H1 (cell line): ENCODE measurements at regions not wholly inside any gene's neighbourhood (a gene's known extent, or its start where the extent isn't known, plus 50 kb on each side); places are given as distances from the start of the nearest gene placed in this dataset.

ENCODE experiments used
- CTCF ChIA-PET: fragments of 300-600 bp; sonication (Branson Sonifier 250); formaldehyde crosslinking; loops from one replicate; lab custom pipeline; 2021; ENCODE audit not compliant: partially characterized antibody; lab: Charles Lee
- POLR2A ChIA-PET: fragments of 300-600 bp; sonication (Branson Sonifier 250); formaldehyde crosslinking; loops from one replicate; lab custom pipeline; 2021; ENCODE audit warnings: inconsistent platforms; ENCODE audit not compliant: partially characterized antibody; lab: Charles Lee
- DNase-seq, 2 experiments: peaks; one replicate each; pipeline versions ENCODE4 v3.0.0 to v3.0.0-alpha.2; 2010 to 2022; ENCODE audit warnings: low spot score in 2 of 2, low read depth in 1 of 2, mixed read lengths in 1 of 2
- FAIRE-seq: peaks from 2 replicates; lab custom pipeline; 2011; peaks lifted over from hg19 to GRCh38; lab: Jason Lieb, UNC
- H2AFZ ChIP-seq: 2 replicates; pipeline ENCODE4 v1.8.1; 2012; ENCODE audit warnings: low read length, inconsistent platforms
- H2AK5ac ChIP-seq: 2 replicates; pipeline ENCODE4 v1.6.1; 2013; ENCODE audit warnings: low read depth, low read length
- H2BK120ac ChIP-seq: replicated peaks from 2 replicates; pipeline ENCODE3; 2013; ENCODE audit warnings: low read depth, low read length, inconsistent platforms
- H2BK12ac ChIP-seq: 2 replicates; pipeline ENCODE4 v1.6.1; 2013; ENCODE audit warnings: low read depth, low read length
- H2BK15ac ChIP-seq: 2 replicates; pipeline ENCODE4 v1.6.1; 2013; ENCODE audit warnings: low read length
- H2BK20ac ChIP-seq: 2 replicates; pipeline ENCODE4 v1.6.1; 2013; ENCODE audit warnings: low read length
- H2BK5ac ChIP-seq: 2 replicates; pipeline ENCODE4 v1.6.1; 2013; ENCODE audit warnings: low read depth, low read length
- H3K14ac ChIP-seq: 2 replicates; pipeline ENCODE4 v1.6.1; 2013; ENCODE audit warnings: inconsistent platforms; ENCODE audit not compliant: insufficient read length
- H3K18ac ChIP-seq: 2 replicates; pipeline ENCODE4 v1.6.1; 2013; ENCODE audit warnings: low read length; ENCODE audit errors: extremely low read depth
- H3K23ac ChIP-seq: 2 replicates; pipeline ENCODE4 v1.6.1; 2013; ENCODE audit warnings: inconsistent platforms; ENCODE audit not compliant: insufficient read length
- H3K23me2 ChIP-seq: 2 replicates; pipeline ENCODE4 v1.6.1; 2013; ENCODE audit warnings: low read depth, low read length
- H3K27ac ChIP-seq: 2 replicates; pipeline ENCODE4 v1.6.1; 2011; ENCODE audit warnings: low read depth, low read length, inconsistent platforms
- H3K27me3 ChIP-seq, 4 experiments: replicated peaks in 1 of 4; 1 replicate in 1 of 4; 2 replicates in 3 of 4; pipeline versions ENCODE4 v1.6.1 to v1.8.1; 2011 to 2013; ENCODE audit warnings: low read length in 3 of 4, mild to moderate bottlenecking in 3 of 4, inconsistent platforms in 2 of 4, mixed read lengths in 2 of 4, moderate library complexity in 1 of 4; ENCODE audit not compliant: control insufficient read depth in 3 of 4, insufficient read depth in 3 of 4; ENCODE audit errors: extremely low read depth in 1 of 4
- H3K36me3 ChIP-seq, 4 experiments: 2 replicates each; pipeline versions ENCODE4 v1.6.1 to v1.8.1; 2011 to 2013; ENCODE audit warnings: mild to moderate bottlenecking in 4 of 4, low read length in 3 of 4, moderate library complexity in 2 of 4, control low read depth in 1 of 4, inconsistent platforms in 1 of 4; ENCODE audit not compliant: insufficient read depth in 4 of 4, control insufficient read depth in 2 of 4
- H3K4ac ChIP-seq: replicated peaks from 2 replicates; pipeline ENCODE3; 2013; ENCODE audit warnings: low read length, low read depth, mixed read lengths, inconsistent platforms; ENCODE audit not compliant: insufficient read length
- H3K4me1 ChIP-seq, 4 experiments: replicated peaks in 1 of 4; 1 replicate in 1 of 4; 2 replicates in 3 of 4; pipeline versions ENCODE4 v1.6.1 to v1.8.1; 2011 to 2013; ENCODE audit warnings: low read length in 3 of 4, inconsistent platforms in 2 of 4, mixed read lengths in 1 of 4; ENCODE audit not compliant: insufficient read depth in 4 of 4, control insufficient read depth in 3 of 4
- H3K4me2 ChIP-seq, 2 experiments: 2 replicates each; pipeline versions ENCODE4 v1.6.1 to v1.8.1; 2011 to 2013; ENCODE audit warnings: low read depth in 2 of 2, low read length in 2 of 2, control low read depth in 1 of 2, inconsistent platforms in 1 of 2, mild to moderate bottlenecking in 1 of 2; ENCODE audit not compliant: insufficient read depth in 1 of 2
- H3K4me3 ChIP-seq, 4 experiments: fragments of 200-600, 300-600 bp in 1 of 4; sonication (generic), shearing (Covaris generic), sonication (Bioruptor Twin) in 1 of 4; 2 replicates each; pipeline versions ENCODE4 v1.5.1 to v1.8.1; 2011 to 2016; ENCODE audit warnings: low read length in 4 of 4, low read depth in 3 of 4, control low read depth in 2 of 4, inconsistent platforms in 2 of 4, mild to moderate bottlenecking in 2 of 4, mixed read lengths in 1 of 4, moderate library complexity in 1 of 4; ENCODE audit not compliant: insufficient read depth in 2 of 4; ENCODE audit errors: extremely low read depth in 1 of 4
- H3K56ac ChIP-seq: replicated peaks from 2 replicates; pipeline ENCODE3; 2013; ENCODE audit warnings: low read depth, mild to moderate bottlenecking, mixed read lengths, low read length, inconsistent platforms; ENCODE audit not compliant: insufficient read length
- H3K79me1 ChIP-seq: 2 replicates; pipeline ENCODE4 v1.6.1; 2013; ENCODE audit warnings: low read depth, low read length, control low read depth
- H3K79me2 ChIP-seq, 2 experiments: 2 replicates each; pipeline versions ENCODE4 v1.6.1 to v1.8.1; 2012 to 2013; ENCODE audit warnings: low read length in 2 of 2, mild to moderate bottlenecking in 2 of 2, inconsistent platforms in 1 of 2; ENCODE audit not compliant: insufficient read depth in 2 of 2, control insufficient read depth in 1 of 2
- H3K9ac ChIP-seq, 4 experiments: replicated peaks in 1 of 4; 1 replicate in 1 of 4; 2 replicates in 3 of 4; pipeline versions ENCODE4 v1.6.1 to v1.8.1; 2011 to 2013; ENCODE audit warnings: low read depth in 3 of 4, low read length in 3 of 4, control low read depth in 2 of 4, mild to moderate bottlenecking in 2 of 4, moderate library complexity in 2 of 4, inconsistent platforms in 1 of 4; ENCODE audit errors: extremely low read depth in 1 of 4
- H3K9me3 ChIP-seq, 2 experiments: 2 replicates each; pipeline versions ENCODE4 v1.6.1 to v1.8.1; 2012 to 2013; ENCODE audit warnings: mild to moderate bottlenecking in 2 of 2, moderate library complexity in 2 of 2, control low read depth in 1 of 2, inconsistent platforms in 1 of 2, low read depth in 1 of 2, low read length in 1 of 2, mixed read lengths in 1 of 2; ENCODE audit not compliant: insufficient read depth in 2 of 2
- H4K20me1 ChIP-seq, 2 experiments: replicated peaks in 1 of 2; 2 replicates each; pipeline versions ENCODE3 to v1.8.1; 2011 to 2013; ENCODE audit warnings: inconsistent platforms in 2 of 2, low read length in 2 of 2, mild to moderate bottlenecking in 1 of 2; ENCODE audit not compliant: insufficient read depth in 2 of 2, control insufficient read depth in 1 of 2
- H4K5ac ChIP-seq: 2 replicates; pipeline ENCODE4 v1.6.1; 2013; ENCODE audit warnings: low read length, low read depth, mixed read lengths, inconsistent platforms; ENCODE audit not compliant: insufficient read length
- H4K8ac ChIP-seq: 2 replicates; pipeline ENCODE4 v1.8.0; 2013; ENCODE audit warnings: mild to moderate bottlenecking, moderate library complexity, low read length, inconsistent platforms; ENCODE audit not compliant: insufficient read depth; ENCODE audit errors: extremely low read depth
- H4K91ac ChIP-seq: replicated peaks from 2 replicates; pipeline ENCODE3; 2013; ENCODE audit warnings: low read length, mixed read lengths, inconsistent platforms; ENCODE audit not compliant: insufficient read length
- JUN ChIP-seq: IDR thresholded peaks from 2 replicates; pipeline ENCODE4 v1.6.1; 2011; ENCODE audit warnings: low read depth, mild to moderate bottlenecking, improper control_type of control experiment, low read length
- KDM5A ChIP-seq: fragments of 200-600 bp; IDR thresholded peaks from 2 replicates; pipeline ENCODE4 v1.7.1; 2012; ENCODE audit warnings: mild to moderate bottlenecking, low read length, inconsistent platforms, mixed read lengths
- MAFK ChIP-seq: IDR thresholded peaks from 2 replicates; pipeline ENCODE4 v1.6.1; 2012; ENCODE audit warnings: low read depth, mild to moderate bottlenecking, improper control_type of control experiment, low read length
- RFX5 ChIP-seq: IDR thresholded peaks from 2 replicates; pipeline ENCODE4 v1.6.1; 2011; ENCODE audit warnings: low read depth, low read length, improper control_type of control experiment, borderline replicate concordance
- YY1 ChIP-seq: IDR thresholded peaks from 2 replicates; pipeline ENCODE4 v1.6.1; 2011; ENCODE audit warnings: low read depth, mild to moderate bottlenecking, low read length
- WGBS, 2 experiments: shearing (Covaris generic) in 1 of 2; methylation state at CpG; one replicate each; pipeline versions ENCODE4 v1.1.6 to v1.1.7; 2013 to 2015; ENCODE audit warnings: low lambda C conversion rate in 2 of 2, mixed read lengths in 2 of 2, inconsistent platforms in 1 of 2, low coverage in 1 of 2, missing lambda C conversion rate in 1 of 2; ENCODE audit not compliant: insufficient replicate concordance in 2 of 2, insufficient coverage in 1 of 2, insufficient read length in 1 of 2; ENCODE audit errors: extremely low coverage in 1 of 2, missing lambda C conversion rate in 1 of 2; 5-methylcytosine and 5-hydroxymethylcytosine counted together

DNA sequence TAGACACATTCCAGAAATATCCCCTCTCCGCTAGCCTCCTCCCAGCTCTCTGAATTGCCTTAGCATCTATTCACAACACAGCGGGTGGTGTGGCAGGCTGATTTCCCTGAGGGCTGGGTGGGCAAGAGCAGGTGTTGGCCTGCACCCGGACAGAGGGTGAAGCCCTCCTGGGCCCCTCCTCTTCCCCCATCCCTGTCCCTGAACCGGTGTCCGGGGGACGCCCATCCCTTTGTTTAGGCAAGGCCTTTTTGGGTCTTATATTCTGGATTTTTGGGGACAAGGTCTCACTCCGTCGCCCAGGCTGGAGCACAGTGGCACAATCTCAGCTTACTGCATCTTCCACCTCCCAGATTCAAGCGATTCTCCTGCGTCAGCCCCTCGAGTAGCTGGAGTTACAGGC is 55.2 kb upstream of the KLHL25 start:
- Histone ChIP-seq H2BK12ac (no peak overlapping the region), H4K91ac (no peak overlapping the region), H3K36me3 (no peaks in the 10 kb centered on the region), H3K4ac (no peak overlapping the region), H3K4me1 (no peaks in the 10 kb centered on the region), H3K9me3 (no peaks in the 10 kb centered on the region), H3K9ac (no peak overlapping the region), H3K23me2 (no peaks in the 10 kb centered on the region), H3K79me2 (no peaks in the 10 kb centered on the region), H3K18ac (no peak overlapping the region), H2BK120ac (no peak overlapping the region), H3K14ac (no peak overlapping the region), H4K5ac (no peak overlapping the region), H3K27ac (no peak overlapping the region), H2BK15ac (no peak overlapping the region), H3K56ac (no peak overlapping the region), H4K8ac (no peak overlapping the region), H3K27me3 (no peaks in the 10 kb centered on the region), H3K23ac (no peak overlapping the region), H2AFZ (no peak overlapping the region), H3K4me2 (no peak overlapping the region), H2BK20ac (no peak overlapping the region), H3K79me1 (no peaks in the 10 kb centered on the region), H3K4me3 (no peak overlapping the region), H2AK5ac (no peak overlapping the region), H4K20me1 (no peaks in the 10 kb centered on the region), H2BK5ac (no peak overlapping the region)
- no peak for DNase-seq
- ChIA-PET CTCF (no interaction called here), POLR2A (no interaction called here)
- WGBS, 2 experiments: 86% methylated on average over 11 of the region's 11 CpGs; no CpG with 5 or more reads in 1 of the 2 experiments
- no peak for FAIRE-seq
- TF ChIP-seq JUN: no peak
- TF ChIP-seq RFX5: no peak
- TF ChIP-seq MAFK: no peak
- no peak for TF ChIP-seq YY1
- TF ChIP-seq KDM5A: no peak
